Activated CD8-positive, alpha-beta T cell treated with anti-CD3 and anti-CD28 coated beads for 36 hours (primary cell): ENCODE measurements at regions not wholly inside any gene's neighbourhood (a gene's known extent, or its start where the extent isn't known, plus 50 kb on each side); places are given as distances from the start of the nearest gene placed in this dataset.
"Not testable (repeated sequence)": the region's sequence is repeated elsewhere in the genome, so short reads cannot be mapped to it uniquely, and the experiment has no call there.

ENCODE experiments used
- ATAC-seq: fragments of 200-7000 bp; cut with Tn5 transposase; one replicate; pipeline ENCODE4 v1.10.0; 2021; ENCODE audit warnings: mild to moderate bottlenecking, moderate library complexity
- CTCF ChIA-PET: fragments of 350-600 bp; sonication (Branson Sonifier 250); formaldehyde crosslinking; loops from one replicate; lab custom pipeline; 2021; ENCODE audit warnings: antibody characterized with exemption; lab: Charles Lee
- POLR2A ChIA-PET: fragments of 350-600 bp; sonication (Branson Sonifier 250); formaldehyde crosslinking; loops from one replicate; lab custom pipeline; 2021; ENCODE audit warnings: antibody characterized with exemption; lab: Charles Lee
- DNase-seq: peaks from one replicate; pipeline ENCODE4 v3.0.0-alpha.2; 2020
- H3K27ac Mint-ChIP-seq: one replicate; pipeline ENCODE4 v1.8.0; 2021; ENCODE audit warnings: mild to moderate bottlenecking, mixed read lengths
- H3K27me3 Mint-ChIP-seq: one replicate; pipeline ENCODE4 v1.8.0; 2021; ENCODE audit warnings: mixed read lengths
- H3K36me3 Mint-ChIP-seq: one replicate; pipeline ENCODE4 v1.8.0; 2021; ENCODE audit warnings: low read depth, mixed read lengths
- H3K4me1 Mint-ChIP-seq: one replicate; pipeline ENCODE4 v1.8.0; 2021; ENCODE audit warnings: low read depth, mixed read lengths
- H3K4me3 Mint-ChIP-seq: one replicate; pipeline ENCODE4 v1.8.0; 2021; ENCODE audit warnings: mild to moderate bottlenecking, moderate library complexity, mixed read lengths
- H3K9me3 Mint-ChIP-seq: one replicate; pipeline ENCODE4 v1.8.0; 2021; ENCODE audit warnings: mixed read lengths
- CTCF ChIP-seq: fragments of 200-600 bp; IDR thresholded peaks from one replicate; pipeline ENCODE4 v1.8.0; 2022; ENCODE audit warnings: antibody characterized with exemption, mild to moderate bottlenecking
- intact Hi-C: fragments of 100-400 bp; cut with micrococcal nuclease; formaldehyde crosslinking; loops from one replicate; pipeline ENCODE4 v1.10.0; 2022

- Mint-ChIP-seq H3K27ac (no peak overlapping the region), H3K4me1 (no peaks in the 10 kb centered on the region), H3K36me3 (no peaks in the 10 kb centered on the region), H3K4me3 (no peak overlapping the region), H3K27me3 (no peaks in the 10 kb centered on the region), H3K9me3 (peaks cover 5% of the 10 kb centered on the region)
- ChIA-PET CTCF (no interaction called here), POLR2A (no interaction called here)
- intact Hi-C loops, result no loop called here
- DNase-seq (no peak), ATAC-seq (no peak)
- no peak for TF ChIP-seq CTCF
Observed at GRCh38 chr11:50088231-50088630, 55.6 kb downstream of the OR4C45 start.

GRCh38 chr11:50098186-50098725 lies 65.6 kb downstream of the OR4C45 start:
- H3K27ac Mint-ChIP-seq, result no peak overlapping the region
- H3K27me3 Mint-ChIP-seq, result no peaks in the 10 kb centered on the region
- H3K9me3 Mint-ChIP-seq, result no peaks in the 10 kb centered on the region
- DNase-seq (no peak), ATAC-seq (no peak)
- no peaks in the 10 kb centered on the region for H3K36me3 Mint-ChIP-seq
- no peaks in the 10 kb centered on the region for H3K4me1 Mint-ChIP-seq
- intact Hi-C loops, result no loop called here
- no peak for TF ChIP-seq CTCF
- H3K4me3 Mint-ChIP-seq, result no peak overlapping the region
- ChIA-PET CTCF (no interaction called here), POLR2A (no interaction called here)

- ATAC-seq (no peak), DNase-seq (no peak)
- no peaks in the 10 kb centered on the region for H3K27me3 Mint-ChIP-seq
- POLR2A ChIA-PET, result no interaction called here
- H3K36me3 Mint-ChIP-seq, result no peaks in the 10 kb centered on the region
- H3K9me3 Mint-ChIP-seq, result peaks cover 2% of the 10 kb centered on the region
- H3K27ac Mint-ChIP-seq, result no peak overlapping the region
- TF ChIP-seq CTCF, result no peak
- H3K4me1 Mint-ChIP-seq, result no peaks in the 10 kb centered on the region
- CTCF ChIA-PET, result no interaction called here
- intact Hi-C loops, result no loop called here
- H3K4me3 Mint-ChIP-seq, result no peak overlapping the region
Observed at GRCh38 chr11:50102916-50103315, 70.2 kb downstream of the OR4C45 start.

GRCh38 chr11:50140686-50141085 lies 108.0 kb downstream of the OR4C45 start:
- H3K4me3 Mint-ChIP-seq, H3K27me3 Mint-ChIP-seq, ATAC-seq, H3K36me3 Mint-ChIP-seq, intact Hi-C loops, POLR2A ChIA-PET, CTCF ChIA-PET, H3K27ac Mint-ChIP-seq, H3K4me1 Mint-ChIP-seq, DNase-seq: not testable (repeated sequence)
- peaks cover 22% of the 10 kb centered on the region for H3K9me3 Mint-ChIP-seq

GRCh38 chr11:50146308-50146707 lies 113.6 kb downstream of the OR4C45 start:
- H3K36me3 Mint-ChIP-seq, H3K27me3 Mint-ChIP-seq, H3K4me1 Mint-ChIP-seq, DNase-seq, CTCF ChIA-PET, POLR2A ChIA-PET, ATAC-seq, H3K4me3 Mint-ChIP-seq, intact Hi-C loops, H3K27ac Mint-ChIP-seq: not testable (repeated sequence)
- H3K9me3 Mint-ChIP-seq, result peaks cover 18% of the 10 kb centered on the region

- H3K4me1 Mint-ChIP-seq, CTCF ChIA-PET, H3K36me3 Mint-ChIP-seq, DNase-seq, POLR2A ChIA-PET, H3K27ac Mint-ChIP-seq, H3K27me3 Mint-ChIP-seq, ATAC-seq, intact Hi-C loops, H3K4me3 Mint-ChIP-seq: not testable (repeated sequence)
- peaks cover 12% of the 10 kb centered on the region for H3K9me3 Mint-ChIP-seq
Observed at GRCh38 chr11:50147946-50148345, 115.3 kb downstream of the OR4C45 start.

- Mint-ChIP-seq H3K4me3 (no peak overlapping the region), H3K4me1 (no peaks in the 10 kb centered on the region), H3K36me3 (no peaks in the 10 kb centered on the region), H3K27ac (no peak overlapping the region), H3K9me3 (peaks cover 11% of the 10 kb centered on the region), H3K27me3 (no peaks in the 10 kb centered on the region)
- TF ChIP-seq CTCF, result no peak
- DNase-seq (no peak), ATAC-seq (no peak)
- ChIA-PET CTCF (no interaction called here), POLR2A (no interaction called here)
- intact Hi-C loops, result no loop called here
Observed at GRCh38 chr11:50155508-50155907, 122.8 kb downstream of the OR4C45 start.
